ENCODE measurements at regions not wholly inside any gene's neighbourhood (a gene's known extent, or its start where the extent isn't known, plus 50 kb on each side); places are given as distances from the start of the nearest gene placed in this dataset.

DNA sequence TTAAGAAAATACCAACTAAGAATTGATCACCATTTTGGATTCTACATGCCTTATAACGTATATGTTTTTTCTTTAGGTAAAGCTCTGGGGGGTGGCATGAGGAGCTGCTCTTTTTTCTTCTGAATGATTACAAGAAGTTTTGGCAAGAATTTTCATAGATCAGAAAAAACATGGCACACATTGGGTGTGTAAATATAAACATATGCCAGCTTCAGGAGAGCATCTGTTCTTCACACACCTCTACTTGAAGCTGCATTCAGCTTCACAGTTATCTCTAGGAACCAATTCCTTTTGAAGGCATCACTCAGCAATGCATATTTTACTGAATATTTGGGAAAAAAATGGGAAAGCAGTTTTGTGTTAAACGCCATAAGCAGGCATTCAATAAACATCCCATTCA is 122.7 kb upstream of the GHR start:
- ChIA-PET CTCF (interaction anchor here (0.5 kb wide), 1 partner anchor 314 kb away, joined by 5 read pairs; no protein-coding TSS in a partner anchor), POLR2A (no interaction called here)
- Mint-ChIP-seq H3K4me3 (no peak overlapping the region), H3K27ac (no peak overlapping the region), H3K9me3 (peaks cover 23% of the 10 kb centered on the region), H3K4me1 (no peaks in the 10 kb centered on the region), H3K27me3 (ENCODE audit: low read depth) (no peaks in the 10 kb centered on the region), H3K36me3 (peaks cover 7% of the 10 kb centered on the region)
- no peak for TF ChIP-seq ELF4 (CRISPR knock-in tag; IDR thresholded peaks at IDR 0.05; ENCODE audit: low read depth)
- TF ChIP-seq, protein P1, sequence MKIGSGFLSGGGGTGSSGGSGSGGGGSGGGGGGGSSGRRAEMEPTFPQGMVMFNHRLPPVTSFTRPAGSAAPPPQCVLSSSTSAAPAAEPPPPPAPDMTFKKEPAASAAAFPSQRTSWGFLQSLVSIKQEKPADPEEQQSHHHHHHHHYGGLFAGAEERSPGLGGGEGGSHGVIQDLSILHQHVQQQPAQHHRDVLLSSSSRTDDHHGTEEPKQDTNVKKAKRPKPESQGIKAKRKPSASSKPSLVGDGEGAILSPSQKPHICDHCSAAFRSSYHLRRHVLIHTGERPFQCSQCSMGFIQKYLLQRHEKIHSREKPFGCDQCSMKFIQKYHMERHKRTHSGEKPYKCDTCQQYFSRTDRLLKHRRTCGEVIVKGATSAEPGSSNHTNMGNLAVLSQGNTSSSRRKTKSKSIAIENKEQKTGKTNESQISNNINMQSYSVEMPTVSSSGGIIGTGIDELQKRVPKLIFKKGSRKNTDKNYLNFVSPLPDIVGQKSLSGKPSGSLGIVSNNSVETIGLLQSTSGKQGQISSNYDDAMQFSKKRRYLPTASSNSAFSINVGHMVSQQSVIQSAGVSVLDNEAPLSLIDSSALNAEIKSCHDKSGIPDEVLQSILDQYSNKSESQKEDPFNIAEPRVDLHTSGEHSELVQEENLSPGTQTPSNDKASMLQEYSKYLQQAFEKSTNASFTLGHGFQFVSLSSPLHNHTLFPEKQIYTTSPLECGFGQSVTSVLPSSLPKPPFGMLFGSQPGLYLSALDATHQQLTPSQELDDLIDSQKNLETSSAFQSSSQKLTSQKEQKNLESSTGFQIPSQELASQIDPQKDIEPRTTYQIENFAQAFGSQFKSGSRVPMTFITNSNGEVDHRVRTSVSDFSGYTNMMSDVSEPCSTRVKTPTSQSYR (CRISPR knock-in tag; IDR thresholded peaks at IDR 0.05), result no peak
- ATAC-seq, result no peak
- no peak for DNase-seq (ENCODE audit: low spot score)

DNA sequence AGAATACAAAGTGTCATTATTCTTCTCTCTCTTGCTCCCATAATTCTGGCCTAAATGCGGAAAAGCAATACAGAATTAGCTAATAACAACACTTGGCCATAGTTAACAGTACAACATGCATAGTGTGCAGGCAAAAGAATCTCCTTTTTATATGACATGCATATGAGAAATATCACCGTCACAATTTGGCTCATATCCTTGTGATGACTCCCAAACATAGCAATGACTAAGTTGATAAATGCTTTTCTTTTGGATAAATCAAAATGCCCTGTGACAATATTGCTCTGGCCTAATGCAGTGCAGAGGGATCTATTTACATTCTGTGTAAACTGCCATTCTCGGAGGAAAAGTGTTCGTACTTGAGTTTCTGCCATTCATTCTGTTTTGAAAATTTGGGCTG is 121.9 kb upstream of the GHR start:
- POLR2A ChIA-PET, result no interaction called here
- no peak for DNase-seq (ENCODE audit: low spot score)
- no peak overlapping the region for H3K27ac Mint-ChIP-seq
- peaks cover 25% of the 10 kb centered on the region for H3K9me3 Mint-ChIP-seq
- ATAC-seq, result no peak
- no peaks in the 10 kb centered on the region for H3K27me3 Mint-ChIP-seq (ENCODE audit: low read depth)
- H3K4me3 Mint-ChIP-seq, result no peak overlapping the region
- CTCF ChIA-PET, result no interaction called here
- no peaks in the 10 kb centered on the region for H3K4me1 Mint-ChIP-seq
- H3K36me3 Mint-ChIP-seq, result peaks cover 7% of the 10 kb centered on the region
- TF ChIP-seq TCF7 (CRISPR knock-in tag; IDR thresholded peaks at IDR 0.05; ENCODE audit: low read depth) (no peak), GTF2I (CRISPR knock-in tag; conservative IDR thresholded peaks at IDR 0.05) (no peak)
- TF ChIP-seq, protein P2, sequence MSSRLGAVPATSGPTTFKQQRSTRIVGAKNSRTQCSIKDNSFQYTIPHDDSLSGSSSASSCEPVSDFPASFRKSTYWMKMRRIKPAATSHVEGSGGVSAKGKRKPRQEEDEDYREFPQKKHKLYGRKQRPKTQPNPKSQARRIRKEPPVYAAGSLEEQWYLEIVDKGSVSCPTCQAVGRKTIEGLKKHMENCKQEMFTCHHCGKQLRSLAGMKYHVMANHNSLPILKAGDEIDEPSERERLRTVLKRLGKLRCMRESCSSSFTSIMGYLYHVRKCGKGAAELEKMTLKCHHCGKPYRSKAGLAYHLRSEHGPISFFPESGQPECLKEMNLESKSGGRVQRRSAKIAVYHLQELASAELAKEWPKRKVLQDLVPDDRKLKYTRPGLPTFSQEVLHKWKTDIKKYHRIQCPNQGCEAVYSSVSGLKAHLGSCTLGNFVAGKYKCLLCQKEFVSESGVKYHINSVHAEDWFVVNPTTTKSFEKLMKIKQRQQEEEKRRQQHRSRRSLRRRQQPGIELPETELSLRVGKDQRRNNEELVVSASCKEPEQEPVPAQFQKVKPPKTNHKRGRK (CRISPR knock-in tag; IDR thresholded peaks at IDR 0.05; ENCODE audit: borderline replicate concordance), result no peak

DNA sequence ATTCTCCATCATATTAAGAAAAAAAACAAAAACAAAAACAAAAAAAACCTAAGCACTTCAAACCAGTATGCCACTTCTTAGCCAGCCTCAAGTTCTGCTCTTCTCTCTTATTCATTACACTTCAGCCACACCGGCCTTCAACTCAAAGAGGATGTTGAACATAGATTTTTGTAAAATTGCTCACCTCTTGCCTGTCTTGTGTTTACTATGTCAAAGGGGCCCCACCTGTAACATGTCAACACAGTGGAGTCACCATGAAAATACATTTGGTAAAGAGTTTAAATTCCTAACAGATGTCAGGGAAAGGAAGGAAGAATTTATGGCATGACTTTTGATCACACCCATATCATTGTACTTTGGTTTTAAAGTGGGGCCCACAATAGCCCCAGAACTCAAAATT is 121.1 kb upstream of the GHR start:
- ChIA-PET POLR2A (no interaction called here), CTCF (interaction anchor here (0.6 kb wide), 1 partner anchor 319 kb away, joined by 3 read pairs; no protein-coding TSS in a partner anchor)
- peaks cover 19% of the 10 kb centered on the region for H3K9me3 Mint-ChIP-seq
- no peak overlapping the region for H3K4me3 Mint-ChIP-seq
- no peaks in the 10 kb centered on the region for H3K27me3 Mint-ChIP-seq (ENCODE audit: low read depth)
- no peak for ATAC-seq
- no peak overlapping the region for H3K27ac Mint-ChIP-seq
- peaks cover 7% of the 10 kb centered on the region for H3K36me3 Mint-ChIP-seq
- no peak for DNase-seq (ENCODE audit: low spot score)
- H3K4me1 Mint-ChIP-seq, result no peaks in the 10 kb centered on the region
- no peak for TF ChIP-seq TP53 (CRISPR knock-in tag; IDR thresholded peaks at IDR 0.05)
- TF ChIP-seq, protein P3, sequence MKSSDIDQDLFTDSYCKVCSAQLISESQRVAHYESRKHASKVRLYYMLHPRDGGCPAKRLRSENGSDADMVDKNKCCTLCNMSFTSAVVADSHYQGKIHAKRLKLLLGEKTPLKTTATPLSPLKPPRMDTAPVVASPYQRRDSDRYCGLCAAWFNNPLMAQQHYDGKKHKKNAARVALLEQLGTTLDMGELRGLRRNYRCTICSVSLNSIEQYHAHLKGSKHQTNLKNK (CRISPR knock-in tag; IDR thresholded peaks at IDR 0.05), result no peak
- no peak for TF ChIP-seq SOX15 (CRISPR knock-in tag; IDR thresholded peaks at IDR 0.05)
- TF ChIP-seq, protein P4, sequence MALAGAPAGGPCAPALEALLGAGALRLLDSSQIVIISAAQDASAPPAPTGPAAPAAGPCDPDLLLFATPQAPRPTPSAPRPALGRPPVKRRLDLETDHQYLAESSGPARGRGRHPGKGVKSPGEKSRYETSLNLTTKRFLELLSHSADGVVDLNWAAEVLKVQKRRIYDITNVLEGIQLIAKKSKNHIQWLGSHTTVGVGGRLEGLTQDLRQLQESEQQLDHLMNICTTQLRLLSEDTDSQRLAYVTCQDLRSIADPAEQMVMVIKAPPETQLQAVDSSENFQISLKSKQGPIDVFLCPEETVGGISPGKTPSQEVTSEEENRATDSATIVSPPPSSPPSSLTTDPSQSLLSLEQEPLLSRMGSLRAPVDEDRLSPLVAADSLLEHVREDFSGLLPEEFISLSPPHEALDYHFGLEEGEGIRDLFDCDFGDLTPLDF (CRISPR knock-in tag; IDR thresholded peaks at IDR 0.05), result no peak
- TF ChIP-seq ATF1 (CRISPR knock-in tag; IDR thresholded peaks at IDR 0.05), result no peak
- TF ChIP-seq, protein P5, sequence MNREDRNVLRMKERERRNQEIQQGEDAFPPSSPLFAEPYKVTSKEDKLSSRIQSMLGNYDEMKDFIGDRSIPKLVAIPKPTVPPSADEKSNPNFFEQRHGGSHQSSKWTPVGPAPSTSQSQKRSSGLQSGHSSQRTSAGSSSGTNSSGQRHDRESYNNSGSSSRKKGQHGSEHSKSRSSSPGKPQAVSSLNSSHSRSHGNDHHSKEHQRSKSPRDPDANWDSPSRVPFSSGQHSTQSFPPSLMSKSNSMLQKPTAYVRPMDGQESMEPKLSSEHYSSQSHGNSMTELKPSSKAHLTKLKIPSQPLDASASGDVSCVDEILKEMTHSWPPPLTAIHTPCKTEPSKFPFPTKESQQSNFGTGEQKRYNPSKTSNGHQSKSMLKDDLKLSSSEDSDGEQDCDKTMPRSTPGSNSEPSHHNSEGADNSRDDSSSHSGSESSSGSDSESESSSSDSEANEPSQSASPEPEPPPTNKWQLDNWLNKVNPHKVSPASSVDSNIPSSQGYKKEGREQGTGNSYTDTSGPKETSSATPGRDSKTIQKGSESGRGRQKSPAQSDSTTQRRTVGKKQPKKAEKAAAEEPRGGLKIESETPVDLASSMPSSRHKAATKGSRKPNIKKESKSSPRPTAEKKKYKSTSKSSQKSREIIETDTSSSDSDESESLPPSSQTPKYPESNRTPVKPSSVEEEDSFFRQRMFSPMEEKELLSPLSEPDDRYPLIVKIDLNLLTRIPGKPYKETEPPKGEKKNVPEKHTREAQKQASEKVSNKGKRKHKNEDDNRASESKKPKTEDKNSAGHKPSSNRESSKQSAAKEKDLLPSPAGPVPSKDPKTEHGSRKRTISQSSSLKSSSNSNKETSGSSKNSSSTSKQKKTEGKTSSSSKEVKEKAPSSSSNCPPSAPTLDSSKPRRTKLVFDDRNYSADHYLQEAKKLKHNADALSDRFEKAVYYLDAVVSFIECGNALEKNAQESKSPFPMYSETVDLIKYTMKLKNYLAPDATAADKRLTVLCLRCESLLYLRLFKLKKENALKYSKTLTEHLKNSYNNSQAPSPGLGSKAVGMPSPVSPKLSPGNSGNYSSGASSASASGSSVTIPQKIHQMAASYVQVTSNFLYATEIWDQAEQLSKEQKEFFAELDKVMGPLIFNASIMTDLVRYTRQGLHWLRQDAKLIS (CRISPR knock-in tag; IDR thresholded peaks at IDR 0.05; ENCODE audit: borderline replicate concordance), result no peak
- no peak for TF ChIP-seq MYBL2 (CRISPR knock-in tag; IDR thresholded peaks at IDR 0.05)
- TF ChIP-seq, protein P6, sequence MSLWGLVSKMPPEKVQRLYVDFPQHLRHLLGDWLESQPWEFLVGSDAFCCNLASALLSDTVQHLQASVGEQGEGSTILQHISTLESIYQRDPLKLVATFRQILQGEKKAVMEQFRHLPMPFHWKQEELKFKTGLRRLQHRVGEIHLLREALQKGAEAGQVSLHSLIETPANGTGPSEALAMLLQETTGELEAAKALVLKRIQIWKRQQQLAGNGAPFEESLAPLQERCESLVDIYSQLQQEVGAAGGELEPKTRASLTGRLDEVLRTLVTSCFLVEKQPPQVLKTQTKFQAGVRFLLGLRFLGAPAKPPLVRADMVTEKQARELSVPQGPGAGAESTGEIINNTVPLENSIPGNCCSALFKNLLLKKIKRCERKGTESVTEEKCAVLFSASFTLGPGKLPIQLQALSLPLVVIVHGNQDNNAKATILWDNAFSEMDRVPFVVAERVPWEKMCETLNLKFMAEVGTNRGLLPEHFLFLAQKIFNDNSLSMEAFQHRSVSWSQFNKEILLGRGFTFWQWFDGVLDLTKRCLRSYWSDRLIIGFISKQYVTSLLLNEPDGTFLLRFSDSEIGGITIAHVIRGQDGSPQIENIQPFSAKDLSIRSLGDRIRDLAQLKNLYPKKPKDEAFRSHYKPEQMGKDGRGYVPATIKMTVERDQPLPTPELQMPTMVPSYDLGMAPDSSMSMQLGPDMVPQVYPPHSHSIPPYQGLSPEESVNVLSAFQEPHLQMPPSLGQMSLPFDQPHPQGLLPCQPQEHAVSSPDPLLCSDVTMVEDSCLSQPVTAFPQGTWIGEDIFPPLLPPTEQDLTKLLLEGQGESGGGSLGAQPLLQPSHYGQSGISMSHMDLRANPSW (CRISPR knock-in tag; conservative IDR thresholded peaks at IDR 0.05; ENCODE audit: low read depth), result no peak
- TF ChIP-seq, protein P7, sequence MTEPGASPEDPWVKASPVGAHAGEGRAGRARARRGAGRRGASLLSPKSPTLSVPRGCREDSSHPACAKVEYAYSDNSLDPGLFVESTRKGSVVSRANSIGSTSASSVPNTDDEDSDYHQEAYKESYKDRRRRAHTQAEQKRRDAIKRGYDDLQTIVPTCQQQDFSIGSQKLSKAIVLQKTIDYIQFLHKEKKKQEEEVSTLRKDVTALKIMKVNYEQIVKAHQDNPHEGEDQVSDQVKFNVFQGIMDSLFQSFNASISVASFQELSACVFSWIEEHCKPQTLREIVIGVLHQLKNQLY (CRISPR knock-in tag; IDR thresholded peaks at IDR 0.05), result no peak
- no peak for TF ChIP-seq CBFB (CRISPR knock-in tag; IDR thresholded peaks at IDR 0.05; ENCODE audit: low read depth)
- TF ChIP-seq, protein P8, sequence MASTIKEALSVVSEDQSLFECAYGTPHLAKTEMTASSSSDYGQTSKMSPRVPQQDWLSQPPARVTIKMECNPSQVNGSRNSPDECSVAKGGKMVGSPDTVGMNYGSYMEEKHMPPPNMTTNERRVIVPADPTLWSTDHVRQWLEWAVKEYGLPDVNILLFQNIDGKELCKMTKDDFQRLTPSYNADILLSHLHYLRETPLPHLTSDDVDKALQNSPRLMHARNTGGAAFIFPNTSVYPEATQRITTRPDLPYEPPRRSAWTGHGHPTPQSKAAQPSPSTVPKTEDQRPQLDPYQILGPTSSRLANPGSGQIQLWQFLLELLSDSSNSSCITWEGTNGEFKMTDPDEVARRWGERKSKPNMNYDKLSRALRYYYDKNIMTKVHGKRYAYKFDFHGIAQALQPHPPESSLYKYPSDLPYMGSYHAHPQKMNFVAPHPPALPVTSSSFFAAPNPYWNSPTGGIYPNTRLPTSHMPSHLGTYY (CRISPR knock-in tag; IDR thresholded peaks at IDR 0.05), result no peak
